Thyroid gland (tissue), 4 donors: ENCODE measurements at regions not wholly inside any gene's neighbourhood (a gene's known extent, or its start where the extent isn't known, plus 50 kb on each side); places are given as distances from the start of the nearest gene placed in this dataset.

Experiments used
- POLR2A ChIP-seq, 2 donors: fragments of 450-650 bp; IDR thresholded peaks; one replicate each; pipeline ENCODE4 v1.6.1; 2017; ENCODE audit warnings: antibody characterized with exemption in 2 of 2, mild to moderate bottlenecking in 2 of 2, moderate library complexity in 1 of 2
- TF ChIP-seq, protein P1 (sequence below), 6 experiments: fragments of 200-600 bp in 3 of 6; fragments of 450-650 bp in 3 of 6; sonication (generic) in 3 of 6; IDR thresholded peaks; one replicate each; pipeline ENCODE4 v1.5.1; 2016 to 2019; ENCODE audit warnings: antibody characterized with exemption in 6 of 6, mild to moderate bottlenecking in 2 of 6, inconsistent platforms in 1 of 6, moderate library complexity in 1 of 6

DNA sequence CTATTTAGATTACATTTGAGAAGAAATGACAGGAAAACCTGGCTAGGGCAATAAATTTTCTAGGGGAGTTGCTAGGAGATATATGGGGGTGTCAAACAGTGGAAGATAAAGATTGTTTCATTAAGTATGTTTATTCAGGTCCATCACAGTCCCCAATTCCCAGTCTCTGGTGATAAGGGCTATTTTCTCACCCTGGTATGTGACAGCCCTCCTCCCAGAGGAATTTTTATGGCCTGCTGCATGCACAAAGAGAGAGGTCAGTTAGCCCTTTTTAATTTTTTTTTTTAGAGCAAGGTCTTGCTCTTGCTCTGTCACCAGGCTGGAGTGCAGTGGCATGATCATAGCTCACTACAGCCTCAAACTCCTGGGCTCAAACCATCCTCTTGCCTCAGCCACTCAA lies 53.6 kb upstream of the ATF7IP2 start:
- TF ChIP-seq, protein P1, sequence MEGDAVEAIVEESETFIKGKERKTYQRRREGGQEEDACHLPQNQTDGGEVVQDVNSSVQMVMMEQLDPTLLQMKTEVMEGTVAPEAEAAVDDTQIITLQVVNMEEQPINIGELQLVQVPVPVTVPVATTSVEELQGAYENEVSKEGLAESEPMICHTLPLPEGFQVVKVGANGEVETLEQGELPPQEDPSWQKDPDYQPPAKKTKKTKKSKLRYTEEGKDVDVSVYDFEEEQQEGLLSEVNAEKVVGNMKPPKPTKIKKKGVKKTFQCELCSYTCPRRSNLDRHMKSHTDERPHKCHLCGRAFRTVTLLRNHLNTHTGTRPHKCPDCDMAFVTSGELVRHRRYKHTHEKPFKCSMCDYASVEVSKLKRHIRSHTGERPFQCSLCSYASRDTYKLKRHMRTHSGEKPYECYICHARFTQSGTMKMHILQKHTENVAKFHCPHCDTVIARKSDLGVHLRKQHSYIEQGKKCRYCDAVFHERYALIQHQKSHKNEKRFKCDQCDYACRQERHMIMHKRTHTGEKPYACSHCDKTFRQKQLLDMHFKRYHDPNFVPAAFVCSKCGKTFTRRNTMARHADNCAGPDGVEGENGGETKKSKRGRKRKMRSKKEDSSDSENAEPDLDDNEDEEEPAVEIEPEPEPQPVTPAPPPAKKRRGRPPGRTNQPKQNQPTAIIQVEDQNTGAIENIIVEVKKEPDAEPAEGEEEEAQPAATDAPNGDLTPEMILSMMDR (IDR thresholded peaks at IDR 0.05) = no peak
- no peak for TF ChIP-seq POLR2A (IDR thresholded peaks at IDR 0.05)
